Skeletal muscle tissue (tissue), 3 donors: ENCODE measurements at regions not wholly inside any gene's neighbourhood (a gene's known extent, or its start where the extent isn't known, plus 50 kb on each side); places are given as distances from the start of the nearest gene placed in this dataset.

Experiments
- H3K27ac ChIP-seq: one replicate; pipeline ENCODE4 v1.7.0; 2013; ENCODE audit warnings: mild to moderate bottlenecking, low read depth, low read length, inconsistent platforms
- H3K27me3 ChIP-seq, 3 donors: one replicate each; pipeline ENCODE4 v1.7.0; 2013; ENCODE audit warnings: low read length in 3 of 3; ENCODE audit not compliant: control insufficient read depth in 3 of 3, insufficient read depth in 3 of 3
- H3K36me3 ChIP-seq, 3 donors: one replicate each; pipeline ENCODE4 v1.7.0; 2013; ENCODE audit warnings: low read length in 3 of 3; ENCODE audit not compliant: control insufficient read depth in 3 of 3, insufficient read depth in 3 of 3
- H3K4me1 ChIP-seq, 3 donors: one replicate each; pipeline ENCODE4 v1.7.0; 2013; ENCODE audit warnings: low read length in 3 of 3, mild to moderate bottlenecking in 3 of 3; ENCODE audit not compliant: control insufficient read depth in 3 of 3, insufficient read depth in 3 of 3
- H3K4me3 ChIP-seq, 3 donors: one replicate each; pipeline ENCODE4 v1.7.0; 2013; ENCODE audit warnings: low read length in 3 of 3
- H3K9ac ChIP-seq, 3 donors: one replicate each; pipeline ENCODE4 v1.7.0; 2013; ENCODE audit warnings: low read length in 3 of 3, mild to moderate bottlenecking in 3 of 3, moderate library complexity in 2 of 3, low read depth in 1 of 3
- H3K9me3 ChIP-seq, 3 donors: one replicate each; pipeline ENCODE4 v1.7.0; 2013; ENCODE audit warnings: low read length in 3 of 3; ENCODE audit not compliant: control insufficient read depth in 3 of 3
- donor health status: Osteomylitis.

- H3K27ac ChIP-seq = no peak overlapping the region
- H3K4me1 ChIP-seq = no peaks in the 10 kb centered on the region
- no peaks in the 10 kb centered on the region for H3K9me3 ChIP-seq
- no peaks in the 10 kb centered on the region for H3K36me3 ChIP-seq
- no peak overlapping the region for H3K9ac ChIP-seq
- H3K27me3 ChIP-seq = no peaks in the 10 kb centered on the region
- H3K4me3 ChIP-seq = no peak overlapping the region
Measured at GRCh38 chrX:96417695-96418094, 266.9 kb upstream of the DIAPH2 start.

GRCh38 chrX:96424007-96424406 is 260.6 kb upstream of the DIAPH2 start:
- Histone ChIP-seq H3K4me1 (no peaks in the 10 kb centered on the region), H3K36me3 (no peaks in the 10 kb centered on the region), H3K9me3 (no peaks in the 10 kb centered on the region), H3K27me3 (no peaks in the 10 kb centered on the region), H3K4me3 (no peak overlapping the region), H3K27ac (no peak overlapping the region), H3K9ac (no peak overlapping the region)

GRCh38 chrX:96425200-96425599 is 259.4 kb upstream of the DIAPH2 start:
- Histone ChIP-seq H3K27me3 (no peaks in the 10 kb centered on the region), H3K9ac (no peak overlapping the region), H3K9me3 (no peaks in the 10 kb centered on the region), H3K36me3 (no peaks in the 10 kb centered on the region), H3K4me1 (no peaks in the 10 kb centered on the region), H3K27ac (no peak overlapping the region), H3K4me3 (no peak overlapping the region)

GRCh38 chrX:96430756-96431455 is 253.7 kb upstream of the DIAPH2 start:
- Histone ChIP-seq H3K4me3 (no peak overlapping the region), H3K9me3 (no peaks in the 10 kb centered on the region), H3K27ac (no peak overlapping the region), H3K27me3 (peaks cover 0 to 3% (median 0%) of the 10 kb centered on the region in 3 donors), H3K4me1 (no peaks in the 10 kb centered on the region), H3K9ac (no peak overlapping the region), H3K36me3 (no peaks in the 10 kb centered on the region)

- no peaks in the 10 kb centered on the region for H3K4me1 ChIP-seq
- no peak overlapping the region for H3K27ac ChIP-seq
- H3K27me3 ChIP-seq = peaks cover 0 to 3% (median 0%) of the 10 kb centered on the region in 3 donors
- no peak overlapping the region for H3K4me3 ChIP-seq
- no peak overlapping the region for H3K9ac ChIP-seq
- no peaks in the 10 kb centered on the region for H3K36me3 ChIP-seq
- no peaks in the 10 kb centered on the region for H3K9me3 ChIP-seq
Measured at GRCh38 chrX:96432647-96433046, 252.0 kb upstream of the DIAPH2 start.

- no peak overlapping the region for H3K27ac ChIP-seq
- no peak overlapping the region for H3K9ac ChIP-seq
- no peaks in the 10 kb centered on the region for H3K36me3 ChIP-seq
- H3K27me3 ChIP-seq = peaks cover 0 to 3% (median 0%) of the 10 kb centered on the region in 3 donors
- no peaks in the 10 kb centered on the region for H3K4me1 ChIP-seq
- H3K4me3 ChIP-seq = no peak overlapping the region
- H3K9me3 ChIP-seq = no peaks in the 10 kb centered on the region
Measured at GRCh38 chrX:96433409-96434077, 251.1 kb upstream of the DIAPH2 start.

- H3K4me1 ChIP-seq = no peaks in the 10 kb centered on the region
- H3K9ac ChIP-seq = no peak overlapping the region
- no peak overlapping the region for H3K4me3 ChIP-seq
- no peaks in the 10 kb centered on the region for H3K9me3 ChIP-seq
- peaks cover 0 to 3% (median 0%) of the 10 kb centered on the region in 3 donors for H3K27me3 ChIP-seq
- H3K27ac ChIP-seq = no peak overlapping the region
- H3K36me3 ChIP-seq = no peaks in the 10 kb centered on the region
Measured at GRCh38 chrX:96435378-96436035, 249.1 kb upstream of the DIAPH2 start.

GRCh38 chrX:96436105-96436504 is 248.5 kb upstream of the DIAPH2 start:
- H3K36me3 ChIP-seq = no peaks in the 10 kb centered on the region
- no peaks in the 10 kb centered on the region for H3K9me3 ChIP-seq
- no peak overlapping the region for H3K9ac ChIP-seq
- H3K27ac ChIP-seq = no peak overlapping the region
- H3K4me3 ChIP-seq = no peak overlapping the region
- peaks cover 0 to 3% (median 0%) of the 10 kb centered on the region in 3 donors for H3K27me3 ChIP-seq
- H3K4me1 ChIP-seq = no peaks in the 10 kb centered on the region

GRCh38 chrX:96438803-96439202 is 245.8 kb upstream of the DIAPH2 start:
- H3K27ac ChIP-seq = no peak overlapping the region
- no peak overlapping the region for H3K4me3 ChIP-seq
- H3K4me1 ChIP-seq = no peaks in the 10 kb centered on the region
- no peaks in the 10 kb centered on the region for H3K36me3 ChIP-seq
- H3K9me3 ChIP-seq = no peaks in the 10 kb centered on the region
- H3K9ac ChIP-seq = no peak overlapping the region
- H3K27me3 ChIP-seq = no peaks in the 10 kb centered on the region

- Histone ChIP-seq H3K9me3 (no peaks in the 10 kb centered on the region), H3K27me3 (no peaks in the 10 kb centered on the region), H3K4me1 (no peaks in the 10 kb centered on the region), H3K9ac (no peak overlapping the region), H3K4me3 (no peak overlapping the region), H3K27ac (no peak overlapping the region), H3K36me3 (no peaks in the 10 kb centered on the region)
Measured at GRCh38 chrX:96440941-96441340, 243.7 kb upstream of the DIAPH2 start.
